Osteoblast (primary cell): ENCODE measurements at regions not wholly inside any gene's neighbourhood (a gene's known extent, or its start where the extent isn't known, plus 50 kb on each side); places are given as distances from the start of the nearest gene placed in this dataset.

Experiments
- DNase-seq: peaks from one replicate; pipeline ENCODE4 v3.0.0; 2011; ENCODE audit warnings: low spot score, mixed read lengths; ENCODE audit not compliant: insufficient read length; ENCODE audit errors: missing footprints
- H2AFZ ChIP-seq: 2 replicates; pipeline ENCODE4 v1.6.0; 2011; ENCODE audit warnings: mild to moderate bottlenecking, low read length
- H3K27ac ChIP-seq: 2 replicates; pipeline ENCODE4 v1.5.1; 2011; ENCODE audit warnings: mild to moderate bottlenecking, low read depth, low read length, moderate library complexity
- H3K27me3 ChIP-seq: 2 replicates; pipeline ENCODE4 v1.6.0; 2012; ENCODE audit warnings: mild to moderate bottlenecking, control low read depth, inconsistent platforms, low read length, moderate library complexity; ENCODE audit not compliant: insufficient read depth
- H3K36me3 ChIP-seq: 2 replicates; pipeline ENCODE4 v1.5.1; 2011; ENCODE audit warnings: mild to moderate bottlenecking, low read length, control low read depth, moderate library complexity; ENCODE audit not compliant: insufficient read depth
- H3K4me1 ChIP-seq: 2 replicates; pipeline ENCODE4 v1.5.1; 2011; ENCODE audit warnings: mild to moderate bottlenecking, low read length, control low read depth, moderate library complexity; ENCODE audit not compliant: insufficient read depth
- H3K4me2 ChIP-seq: 2 replicates; pipeline ENCODE4 v1.6.0; 2011; ENCODE audit warnings: mild to moderate bottlenecking, low read length; ENCODE audit not compliant: insufficient read depth
- H3K4me3 ChIP-seq: fragments of 200-600 bp; sonication (generic); 3 replicates; pipeline ENCODE4 v1.5.1; 2012; ENCODE audit warnings: mild to moderate bottlenecking, low read length, inconsistent platforms; ENCODE audit not compliant: insufficient read depth
- H3K79me2 ChIP-seq: 2 replicates; pipeline ENCODE4 v1.6.0; 2012; ENCODE audit warnings: mild to moderate bottlenecking, low read length, control low read depth, inconsistent platforms; ENCODE audit not compliant: insufficient read depth
- H3K9me3 ChIP-seq: 2 replicates; pipeline ENCODE4 v1.5.1; 2011; ENCODE audit warnings: low read depth, low read length, control low read depth
- H4K20me1 ChIP-seq: 2 replicates; pipeline ENCODE4 v1.6.0; 2012; ENCODE audit warnings: mild to moderate bottlenecking, low read length, control low read depth; ENCODE audit not compliant: insufficient read depth
- TF ChIP-seq, protein P1 (sequence below): IDR thresholded peaks from 2 replicates; pipeline ENCODE4 v1.5.1; 2011; ENCODE audit warnings: mild to moderate bottlenecking, low read depth, low read length, moderate library complexity; ENCODE audit errors: extremely low read depth

DNA sequence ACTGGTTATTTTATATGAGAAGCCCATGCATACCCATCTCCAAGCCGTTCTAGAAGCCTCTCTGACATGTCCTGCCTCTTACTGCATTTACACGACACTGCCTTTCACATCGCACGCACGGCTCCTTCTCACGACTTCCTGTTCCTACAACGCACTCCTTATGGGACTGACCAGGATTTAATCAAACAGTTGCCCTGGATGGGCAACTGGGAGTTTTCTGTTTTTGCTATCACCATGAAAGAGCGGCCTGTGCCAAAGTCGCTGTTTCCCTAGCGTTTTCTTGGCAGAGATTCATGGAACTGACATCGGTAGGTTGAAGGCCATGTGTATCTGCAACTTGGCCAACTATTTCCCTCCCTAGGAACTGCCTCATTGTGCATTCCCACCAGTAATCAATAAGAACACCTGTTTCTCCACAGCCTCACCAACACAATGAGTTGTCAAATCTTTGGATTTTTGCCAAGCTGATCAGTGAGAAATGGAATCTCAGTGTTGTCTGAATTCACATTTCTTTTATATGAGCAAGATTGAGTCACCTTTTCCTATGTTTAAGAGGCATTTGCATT, 97.2 kb upstream of the OTOS start:
- H3K4me1 ChIP-seq, result peaks cover 11% of the 10 kb centered on the region
- peak overlapping the region; percentile 46 for H3K27ac ChIP-seq
- H3K27me3 ChIP-seq, result peaks cover 4% of the 10 kb centered on the region
- H3K79me2 ChIP-seq, result no peaks in the 10 kb centered on the region
- TF ChIP-seq, protein P1, sequence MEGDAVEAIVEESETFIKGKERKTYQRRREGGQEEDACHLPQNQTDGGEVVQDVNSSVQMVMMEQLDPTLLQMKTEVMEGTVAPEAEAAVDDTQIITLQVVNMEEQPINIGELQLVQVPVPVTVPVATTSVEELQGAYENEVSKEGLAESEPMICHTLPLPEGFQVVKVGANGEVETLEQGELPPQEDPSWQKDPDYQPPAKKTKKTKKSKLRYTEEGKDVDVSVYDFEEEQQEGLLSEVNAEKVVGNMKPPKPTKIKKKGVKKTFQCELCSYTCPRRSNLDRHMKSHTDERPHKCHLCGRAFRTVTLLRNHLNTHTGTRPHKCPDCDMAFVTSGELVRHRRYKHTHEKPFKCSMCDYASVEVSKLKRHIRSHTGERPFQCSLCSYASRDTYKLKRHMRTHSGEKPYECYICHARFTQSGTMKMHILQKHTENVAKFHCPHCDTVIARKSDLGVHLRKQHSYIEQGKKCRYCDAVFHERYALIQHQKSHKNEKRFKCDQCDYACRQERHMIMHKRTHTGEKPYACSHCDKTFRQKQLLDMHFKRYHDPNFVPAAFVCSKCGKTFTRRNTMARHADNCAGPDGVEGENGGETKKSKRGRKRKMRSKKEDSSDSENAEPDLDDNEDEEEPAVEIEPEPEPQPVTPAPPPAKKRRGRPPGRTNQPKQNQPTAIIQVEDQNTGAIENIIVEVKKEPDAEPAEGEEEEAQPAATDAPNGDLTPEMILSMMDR, result no peak
- peak; percentile 79 for DNase-seq
- H4K20me1 ChIP-seq, result no peaks in the 10 kb centered on the region
- no peak overlapping the region for H3K4me3 ChIP-seq
- no peak overlapping the region for H2AFZ ChIP-seq
- no peaks in the 10 kb centered on the region for H3K36me3 ChIP-seq
- no peaks in the 10 kb centered on the region for H3K9me3 ChIP-seq
- H3K4me2 ChIP-seq, result peak overlapping the region; percentile 38

DNA sequence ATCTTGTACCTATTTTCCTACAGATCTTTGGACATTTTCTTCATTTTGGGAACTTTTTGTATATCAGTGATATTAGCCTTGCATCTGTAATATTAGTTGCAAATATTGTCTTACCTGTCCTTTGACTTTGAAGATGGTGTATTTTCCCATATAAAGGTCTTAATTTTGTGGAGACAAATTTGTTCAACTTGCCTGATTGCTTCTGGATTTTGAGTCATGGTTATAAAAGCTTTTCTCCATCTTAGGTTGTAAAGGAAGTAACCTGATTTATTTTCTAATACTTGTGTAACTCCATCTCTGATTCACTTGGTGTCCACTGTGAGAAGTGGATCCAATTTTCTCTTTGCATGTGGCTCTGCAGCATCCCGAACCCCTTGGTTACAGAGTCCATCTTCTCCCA, 97.7 kb upstream of the OTOS start:
- no peak overlapping the region for H3K4me2 ChIP-seq
- no peaks in the 10 kb centered on the region for H3K36me3 ChIP-seq
- peaks cover 4% of the 10 kb centered on the region for H3K27me3 ChIP-seq
- no peaks in the 10 kb centered on the region for H3K79me2 ChIP-seq
- H3K4me1 ChIP-seq, result peaks cover 11% of the 10 kb centered on the region
- no peaks in the 10 kb centered on the region for H4K20me1 ChIP-seq
- H3K9me3 ChIP-seq, result no peaks in the 10 kb centered on the region
- DNase-seq, result no peak
- no peak overlapping the region for H2AFZ ChIP-seq
- H3K27ac ChIP-seq, result peak overlapping the region; percentile 46
- no peak overlapping the region for H3K4me3 ChIP-seq
- TF ChIP-seq, protein P1, result no peak

DNA sequence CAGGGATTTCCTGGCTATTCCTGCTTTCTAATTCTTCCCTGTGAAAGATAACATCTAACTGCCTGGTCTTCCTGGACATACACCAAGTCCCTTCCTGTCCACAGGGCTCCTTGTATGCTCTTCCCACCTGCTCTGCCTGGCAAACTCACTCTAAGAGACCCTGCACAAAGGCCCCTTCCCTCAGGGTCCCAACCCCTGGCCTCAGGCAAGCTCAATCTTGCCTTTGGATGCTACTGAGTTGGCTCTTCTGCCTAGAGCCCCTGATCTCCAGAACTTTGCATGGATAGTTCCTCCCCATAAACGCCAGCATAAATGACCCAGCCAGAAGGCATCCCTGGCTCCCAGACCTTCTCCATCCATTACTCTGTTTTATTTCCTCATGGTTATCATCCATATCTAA, 98.3 kb upstream of the OTOS start:
- no peaks in the 10 kb centered on the region for H4K20me1 ChIP-seq
- TF ChIP-seq, protein P1, result no peak
- no peak for DNase-seq
- no peaks in the 10 kb centered on the region for H3K79me2 ChIP-seq
- no peaks in the 10 kb centered on the region for H3K36me3 ChIP-seq
- H2AFZ ChIP-seq, result no peak overlapping the region
- H3K4me2 ChIP-seq, result no peak overlapping the region
- H3K4me1 ChIP-seq, result peaks cover 11% of the 10 kb centered on the region
- no peaks in the 10 kb centered on the region for H3K9me3 ChIP-seq
- H3K27ac ChIP-seq, result no peak overlapping the region
- H3K4me3 ChIP-seq, result no peak overlapping the region
- peaks cover 4% of the 10 kb centered on the region for H3K27me3 ChIP-seq

DNA sequence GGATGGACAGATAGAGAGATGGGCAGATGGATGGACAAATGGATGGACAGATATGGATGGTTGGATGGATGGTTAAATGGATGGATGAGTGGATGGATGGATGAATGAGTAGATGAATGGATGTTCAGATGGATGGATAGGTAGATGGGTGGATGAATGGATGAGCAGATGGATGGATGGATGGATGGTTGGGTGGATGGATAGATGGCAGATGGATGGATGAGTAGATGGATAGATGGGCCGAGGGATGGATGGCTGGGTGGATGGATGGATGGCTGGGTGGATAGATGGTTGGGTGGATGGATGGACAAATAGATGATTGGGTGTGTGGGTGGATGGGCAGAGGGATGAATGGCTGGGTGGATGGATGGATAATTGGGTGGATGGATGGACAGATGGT, 98.9 kb upstream of the OTOS start:
- H2AFZ ChIP-seq, result no peak overlapping the region
- no peaks in the 10 kb centered on the region for H3K9me3 ChIP-seq
- no peaks in the 10 kb centered on the region for H3K36me3 ChIP-seq
- H3K4me2 ChIP-seq, result no peak overlapping the region
- DNase-seq, result no peak
- no peak overlapping the region for H3K27ac ChIP-seq
- H3K27me3 ChIP-seq, result peaks cover 6% of the 10 kb centered on the region
- H3K79me2 ChIP-seq, result no peaks in the 10 kb centered on the region
- no peaks in the 10 kb centered on the region for H4K20me1 ChIP-seq
- peaks cover 11% of the 10 kb centered on the region for H3K4me1 ChIP-seq
- TF ChIP-seq, protein P1, result no peak
- H3K4me3 ChIP-seq, result no peak overlapping the region
